BE2C (cell line): ENCODE measurements at regions not wholly inside any gene's neighbourhood (a gene's known extent, or its start where the extent isn't known, plus 50 kb on each side); places are given as distances from the start of the nearest gene placed in this dataset.

Source experiments
- DNase-seq: peaks from one replicate; pipeline ENCODE4 v3.0.0-alpha.2; 2020
- H3K27me3 ChIP-seq: fragments of 250-450 bp; sonication (Bioruptor Pico); 2 replicates; pipeline ENCODE4 v1.5.1; 2020; ENCODE audit warnings: mild to moderate bottlenecking
- H3K36me3 ChIP-seq: fragments of 250-450 bp; sonication (Bioruptor Pico); 2 replicates; pipeline ENCODE4 v1.5.1; 2020; ENCODE audit warnings: mild to moderate bottlenecking
- H3K4me1 ChIP-seq: fragments of 250-450 bp; sonication (Bioruptor Pico); 2 replicates; pipeline ENCODE4 v1.5.1; 2020
- H3K4me3 ChIP-seq: 2 replicates; pipeline ENCODE4 v1.5.1; 2011; ENCODE audit warnings: low read depth, low read length
- H3K9me3 ChIP-seq: fragments of 250-450 bp; sonication (Bioruptor Pico); 2 replicates; pipeline ENCODE4 v1.5.1; 2020
- TF ChIP-seq, protein P1 (sequence below): IDR thresholded peaks from 2 replicates; pipeline ENCODE4 v1.5.1; 2012; ENCODE audit warnings: mild to moderate bottlenecking, low read depth, low read length

DNA sequence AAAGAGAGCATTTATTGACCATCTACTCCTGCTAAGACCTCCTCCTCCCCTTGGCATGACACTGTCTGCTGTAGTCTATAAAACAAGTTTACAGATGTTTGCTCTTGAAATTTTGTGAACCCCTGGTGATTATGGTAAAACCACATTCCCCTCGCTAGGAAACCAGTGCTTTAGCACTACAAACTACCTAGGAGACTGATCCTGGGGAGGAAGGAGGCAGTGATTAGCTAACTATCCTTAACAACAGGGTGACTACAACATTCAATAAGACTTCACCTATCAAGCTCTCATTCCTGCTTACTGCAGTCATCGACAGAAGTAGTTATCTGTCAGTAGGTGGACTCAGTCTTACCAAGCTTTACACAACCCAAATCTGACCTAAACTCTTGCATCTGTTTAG, 371.3 kb downstream of the TUSC7 start:
- Histone ChIP-seq H3K9me3 (no peaks in the 10 kb centered on the region), H3K4me3 (no peak overlapping the region), H3K27me3 (no peaks in the 10 kb centered on the region), H3K4me1 (peaks cover 5% of the 10 kb centered on the region; the same call in 1 of the 2 replicates), H3K36me3 (no peaks in the 10 kb centered on the region)
- TF ChIP-seq, protein P1, sequence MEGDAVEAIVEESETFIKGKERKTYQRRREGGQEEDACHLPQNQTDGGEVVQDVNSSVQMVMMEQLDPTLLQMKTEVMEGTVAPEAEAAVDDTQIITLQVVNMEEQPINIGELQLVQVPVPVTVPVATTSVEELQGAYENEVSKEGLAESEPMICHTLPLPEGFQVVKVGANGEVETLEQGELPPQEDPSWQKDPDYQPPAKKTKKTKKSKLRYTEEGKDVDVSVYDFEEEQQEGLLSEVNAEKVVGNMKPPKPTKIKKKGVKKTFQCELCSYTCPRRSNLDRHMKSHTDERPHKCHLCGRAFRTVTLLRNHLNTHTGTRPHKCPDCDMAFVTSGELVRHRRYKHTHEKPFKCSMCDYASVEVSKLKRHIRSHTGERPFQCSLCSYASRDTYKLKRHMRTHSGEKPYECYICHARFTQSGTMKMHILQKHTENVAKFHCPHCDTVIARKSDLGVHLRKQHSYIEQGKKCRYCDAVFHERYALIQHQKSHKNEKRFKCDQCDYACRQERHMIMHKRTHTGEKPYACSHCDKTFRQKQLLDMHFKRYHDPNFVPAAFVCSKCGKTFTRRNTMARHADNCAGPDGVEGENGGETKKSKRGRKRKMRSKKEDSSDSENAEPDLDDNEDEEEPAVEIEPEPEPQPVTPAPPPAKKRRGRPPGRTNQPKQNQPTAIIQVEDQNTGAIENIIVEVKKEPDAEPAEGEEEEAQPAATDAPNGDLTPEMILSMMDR = no peak
- DNase-seq = no peak

DNA sequence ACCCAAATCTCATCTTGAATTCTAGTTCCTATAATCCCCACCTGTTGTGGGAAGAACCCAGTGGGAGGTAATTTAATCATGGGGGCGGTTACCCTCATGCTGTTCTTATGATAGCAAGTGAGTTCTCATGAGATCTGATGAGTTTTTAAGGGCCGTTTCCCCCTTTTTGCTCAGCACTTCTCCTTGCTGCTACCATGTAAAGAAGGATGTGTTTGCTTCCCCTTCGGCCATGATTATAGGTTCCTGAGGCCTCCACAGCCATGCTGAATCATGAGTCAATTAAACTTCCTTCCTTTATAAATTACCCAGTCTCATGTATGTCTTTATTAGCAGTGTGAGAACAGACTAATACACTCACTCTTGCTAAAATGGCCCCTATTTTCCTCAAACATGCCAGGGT, 374.7 kb downstream of the TUSC7 start:
- H3K36me3 ChIP-seq = no peaks in the 10 kb centered on the region
- H3K4me3 ChIP-seq = no peak overlapping the region
- peaks cover 5% of the 10 kb centered on the region; the same call in 1 of the 2 replicates for H3K4me1 ChIP-seq
- H3K27me3 ChIP-seq = no peaks in the 10 kb centered on the region
- no peaks in the 10 kb centered on the region for H3K9me3 ChIP-seq
- TF ChIP-seq, protein P1 = no peak
- no peak for DNase-seq

DNA sequence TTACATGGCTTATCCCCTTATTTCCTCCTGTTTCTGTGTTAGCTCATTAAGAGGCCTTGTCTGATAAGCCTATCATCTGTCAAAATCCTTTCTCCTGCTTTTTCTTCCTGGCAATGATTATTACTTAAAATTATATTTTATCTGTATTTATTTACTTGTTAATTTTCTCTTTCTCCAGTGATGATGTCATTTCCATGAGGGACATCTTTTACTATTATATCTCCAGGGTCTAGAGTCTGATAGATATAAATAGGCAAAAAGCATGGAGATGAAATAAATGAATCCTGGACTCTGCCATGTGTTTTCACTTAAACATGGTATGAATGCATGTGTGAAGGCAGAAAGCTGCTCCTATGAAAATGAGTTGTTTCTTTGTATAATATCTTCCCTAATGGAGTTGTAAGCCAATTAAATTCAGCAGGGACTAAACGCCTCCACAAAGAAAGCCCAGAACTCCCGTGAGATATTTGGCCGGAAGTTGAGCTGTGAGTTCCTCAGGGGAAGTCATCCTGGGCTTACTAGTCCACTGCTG, 375.2 kb downstream of the TUSC7 start:
- no peaks in the 10 kb centered on the region for H3K9me3 ChIP-seq
- H3K36me3 ChIP-seq = no peaks in the 10 kb centered on the region
- DNase-seq = no peak
- H3K4me3 ChIP-seq = no peak overlapping the region
- TF ChIP-seq, protein P1 = no peak
- peaks cover 5% of the 10 kb centered on the region; the same call in 1 of the 2 replicates for H3K4me1 ChIP-seq
- H3K27me3 ChIP-seq = no peaks in the 10 kb centered on the region

DNA sequence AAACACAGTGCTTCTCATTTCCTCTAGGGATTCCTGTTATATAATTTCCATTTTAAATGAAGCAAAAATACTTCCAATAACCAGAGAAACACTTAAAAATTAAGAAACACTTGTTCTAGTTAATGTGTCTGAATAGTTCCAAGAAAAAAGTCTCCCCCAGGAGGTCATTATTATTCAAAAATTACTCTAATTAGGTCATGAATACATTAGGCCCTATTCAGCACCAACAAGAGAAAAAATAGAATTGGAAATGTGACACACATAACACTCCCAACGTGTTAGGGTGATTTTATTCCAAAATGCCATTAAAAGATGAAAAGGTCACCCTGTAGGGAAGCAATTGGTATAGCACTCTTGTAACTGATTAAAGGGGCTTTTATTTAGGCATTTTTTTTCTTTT, 382.1 kb downstream of the TUSC7 start:
- TF ChIP-seq, protein P1 = no peak
- no peaks in the 10 kb centered on the region for H3K36me3 ChIP-seq
- no peak for DNase-seq
- no peak overlapping the region for H3K4me3 ChIP-seq
- H3K27me3 ChIP-seq = no peaks in the 10 kb centered on the region
- H3K4me1 ChIP-seq = no peaks in the 10 kb centered on the region
- no peaks in the 10 kb centered on the region for H3K9me3 ChIP-seq

DNA sequence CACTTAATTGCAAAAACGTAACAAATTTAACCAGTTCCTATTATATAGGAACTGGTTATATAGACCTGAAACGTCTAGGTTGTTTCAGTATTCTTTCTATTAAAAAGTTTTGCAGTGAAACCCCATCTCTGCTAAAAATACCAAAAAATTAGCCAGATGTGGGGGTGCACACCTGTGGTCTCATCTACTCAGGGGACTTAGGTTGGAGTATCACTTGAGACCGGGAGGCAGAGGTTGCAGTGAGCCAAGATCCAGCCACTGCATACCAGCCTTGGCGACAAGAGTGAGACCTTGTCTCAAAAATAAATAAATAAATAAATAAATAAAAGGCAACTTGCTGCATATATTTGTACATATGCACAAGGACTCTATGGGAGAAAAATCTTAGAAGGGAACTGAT, 387.0 kb downstream of the TUSC7 start:
- H3K36me3 ChIP-seq = no peaks in the 10 kb centered on the region
- H3K9me3 ChIP-seq = no peaks in the 10 kb centered on the region
- TF ChIP-seq, protein P1 = no peak
- no peaks in the 10 kb centered on the region for H3K27me3 ChIP-seq
- DNase-seq = no peak
- H3K4me1 ChIP-seq = no peaks in the 10 kb centered on the region
- no peak overlapping the region for H3K4me3 ChIP-seq

DNA sequence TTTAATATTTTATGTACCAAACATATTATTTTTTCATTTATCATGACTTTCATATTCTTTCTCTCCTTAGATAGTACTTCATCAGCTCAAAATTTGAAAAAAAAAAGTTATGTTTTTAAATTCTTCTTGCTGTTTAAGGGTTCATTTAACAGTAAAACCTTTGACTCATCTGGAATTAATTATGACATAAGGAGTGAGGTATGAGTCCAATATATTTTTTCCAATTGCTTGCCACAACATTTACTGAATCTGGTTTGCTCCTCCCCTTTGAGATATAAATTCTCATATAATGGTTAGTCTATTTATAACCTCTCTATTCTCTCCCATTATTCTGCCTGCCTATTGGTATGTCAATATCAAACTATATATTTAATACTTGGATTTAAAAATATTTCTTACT, 387.8 kb downstream of the TUSC7 start:
- TF ChIP-seq, protein P1 = no peak
- no peak overlapping the region for H3K4me3 ChIP-seq

More for the DNA sequence above, 387.8 kb downstream of the TUSC7 start:
- Histone ChIP-seq H3K4me1 (no peaks in the 10 kb centered on the region), H3K36me3 (no peaks in the 10 kb centered on the region), H3K27me3 (no peaks in the 10 kb centered on the region), H3K9me3 (no peaks in the 10 kb centered on the region)
- DNase-seq = no peak
